ENCODE measurements at regions not wholly inside any gene's neighbourhood (a gene's known extent, or its start where the extent isn't known, plus 50 kb on each side); places are given as distances from the start of the nearest gene placed in this dataset.

GRCh38 chr5:136600306-136600705 lies 235.0 kb upstream of the TRPC7 start:
- no peak for TF ChIP-seq POLR2AphosphoS5 (IDR thresholded peaks at IDR 0.05; ENCODE audit: low read depth, low read length)
- TF ChIP-seq, protein P1, sequence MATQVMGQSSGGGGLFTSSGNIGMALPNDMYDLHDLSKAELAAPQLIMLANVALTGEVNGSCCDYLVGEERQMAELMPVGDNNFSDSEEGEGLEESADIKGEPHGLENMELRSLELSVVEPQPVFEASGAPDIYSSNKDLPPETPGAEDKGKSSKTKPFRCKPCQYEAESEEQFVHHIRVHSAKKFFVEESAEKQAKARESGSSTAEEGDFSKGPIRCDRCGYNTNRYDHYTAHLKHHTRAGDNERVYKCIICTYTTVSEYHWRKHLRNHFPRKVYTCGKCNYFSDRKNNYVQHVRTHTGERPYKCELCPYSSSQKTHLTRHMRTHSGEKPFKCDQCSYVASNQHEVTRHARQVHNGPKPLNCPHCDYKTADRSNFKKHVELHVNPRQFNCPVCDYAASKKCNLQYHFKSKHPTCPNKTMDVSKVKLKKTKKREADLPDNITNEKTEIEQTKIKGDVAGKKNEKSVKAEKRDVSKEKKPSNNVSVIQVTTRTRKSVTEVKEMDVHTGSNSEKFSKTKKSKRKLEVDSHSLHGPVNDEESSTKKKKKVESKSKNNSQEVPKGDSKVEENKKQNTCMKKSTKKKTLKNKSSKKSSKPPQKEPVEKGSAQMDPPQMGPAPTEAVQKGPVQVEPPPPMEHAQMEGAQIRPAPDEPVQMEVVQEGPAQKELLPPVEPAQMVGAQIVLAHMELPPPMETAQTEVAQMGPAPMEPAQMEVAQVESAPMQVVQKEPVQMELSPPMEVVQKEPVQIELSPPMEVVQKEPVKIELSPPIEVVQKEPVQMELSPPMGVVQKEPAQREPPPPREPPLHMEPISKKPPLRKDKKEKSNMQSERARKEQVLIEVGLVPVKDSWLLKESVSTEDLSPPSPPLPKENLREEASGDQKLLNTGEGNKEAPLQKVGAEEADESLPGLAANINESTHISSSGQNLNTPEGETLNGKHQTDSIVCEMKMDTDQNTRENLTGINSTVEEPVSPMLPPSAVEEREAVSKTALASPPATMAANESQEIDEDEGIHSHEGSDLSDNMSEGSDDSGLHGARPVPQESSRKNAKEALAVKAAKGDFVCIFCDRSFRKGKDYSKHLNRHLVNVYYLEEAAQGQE (IDR thresholded peaks at IDR 0.05; ENCODE audit: insufficient read depth in 1 of 2, low read depth in 2 of 2, low read length in 2 of 2) = no peak
- TF ChIP-seq SIN3A (IDR thresholded peaks at IDR 0.05; ENCODE audit: borderline replicate concordance, insufficient read depth, low read length) = no peak
